Right atrium auricular region (tissue), 2 donors: ENCODE measurements at regions not wholly inside any gene's neighbourhood (a gene's known extent, or its start where the extent isn't known, plus 50 kb on each side); places are given as distances from the start of the nearest gene placed in this dataset.

Source experiments
- DNase-seq: peaks from one replicate; pipeline ENCODE4 v3.0.0-alpha.2; 2019; ENCODE audit warnings: low spot score
- H3K27ac ChIP-seq, 2 donors: fragments of 200-600 bp; sonication (generic); 1 replicate in 1 of 2; 2 replicates in 1 of 2; pipeline ENCODE4 v1.5.1; 2016 to 2019
- H3K27me3 ChIP-seq, 2 donors: fragments of 200-600 bp; sonication (generic); one replicate each; pipeline versions ENCODE4 v1.5.1 to v1.6.0; 2017 to 2019
- H3K36me3 ChIP-seq: fragments of 200-600 bp; sonication (generic); one replicate; pipeline ENCODE4 v1.5.1; 2016
- H3K4me1 ChIP-seq, 2 donors: fragments of 200-600 bp; sonication (generic); one replicate each; pipeline versions ENCODE4 v1.5.1 to v1.6.0; 2017 to 2019
- H3K4me3 ChIP-seq, 2 donors: fragments of 200-600 bp; sonication (generic); 1 replicate in 1 of 2; 2 replicates in 1 of 2; pipeline ENCODE4 v1.5.1; 2017 to 2019; ENCODE audit warnings: mild to moderate bottlenecking in 1 of 2, moderate library complexity in 1 of 2
- H3K9me3 ChIP-seq, 2 donors: fragments of 200-600 bp; sonication (generic); one replicate each; pipeline ENCODE4 v1.5.1; 2019
- TF ChIP-seq, protein P1 (sequence below), 2 donors: fragments of 200-600 bp; sonication (generic); IDR thresholded peaks; one replicate each; pipeline ENCODE4 v1.5.1; 2019; ENCODE audit warnings: antibody characterized with exemption in 2 of 2

GRCh38 chr12:85733984-85734383, 102.2 kb downstream of the RASSF9 start:
- no peaks in the 10 kb centered on the region for H3K36me3 ChIP-seq
- no peak overlapping the region for H3K27ac ChIP-seq
- H3K9me3 ChIP-seq, result no peaks in the 10 kb centered on the region
- H3K4me3 ChIP-seq, result no peak overlapping the region
- DNase-seq, result no peak
- no peaks in the 10 kb centered on the region for H3K27me3 ChIP-seq
- TF ChIP-seq, protein P1, sequence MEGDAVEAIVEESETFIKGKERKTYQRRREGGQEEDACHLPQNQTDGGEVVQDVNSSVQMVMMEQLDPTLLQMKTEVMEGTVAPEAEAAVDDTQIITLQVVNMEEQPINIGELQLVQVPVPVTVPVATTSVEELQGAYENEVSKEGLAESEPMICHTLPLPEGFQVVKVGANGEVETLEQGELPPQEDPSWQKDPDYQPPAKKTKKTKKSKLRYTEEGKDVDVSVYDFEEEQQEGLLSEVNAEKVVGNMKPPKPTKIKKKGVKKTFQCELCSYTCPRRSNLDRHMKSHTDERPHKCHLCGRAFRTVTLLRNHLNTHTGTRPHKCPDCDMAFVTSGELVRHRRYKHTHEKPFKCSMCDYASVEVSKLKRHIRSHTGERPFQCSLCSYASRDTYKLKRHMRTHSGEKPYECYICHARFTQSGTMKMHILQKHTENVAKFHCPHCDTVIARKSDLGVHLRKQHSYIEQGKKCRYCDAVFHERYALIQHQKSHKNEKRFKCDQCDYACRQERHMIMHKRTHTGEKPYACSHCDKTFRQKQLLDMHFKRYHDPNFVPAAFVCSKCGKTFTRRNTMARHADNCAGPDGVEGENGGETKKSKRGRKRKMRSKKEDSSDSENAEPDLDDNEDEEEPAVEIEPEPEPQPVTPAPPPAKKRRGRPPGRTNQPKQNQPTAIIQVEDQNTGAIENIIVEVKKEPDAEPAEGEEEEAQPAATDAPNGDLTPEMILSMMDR (IDR thresholded peaks at IDR 0.05), result no peak
- no peaks in the 10 kb centered on the region for H3K4me1 ChIP-seq

GRCh38 chr12:85740186-85740585, 96.0 kb downstream of the RASSF9 start:
- Histone ChIP-seq H3K4me1 (no peaks in the 10 kb centered on the region), H3K27me3 (no peaks in the 10 kb centered on the region), H3K9me3 (no peaks in the 10 kb centered on the region), H3K4me3 (no peak overlapping the region), H3K27ac (no peak overlapping the region), H3K36me3 (no peaks in the 10 kb centered on the region)
- DNase-seq, result no peak
- TF ChIP-seq, protein P1 (IDR thresholded peaks at IDR 0.05), result no peak

GRCh38 chr12:85741046-85741445, 95.2 kb downstream of the RASSF9 start:
- Histone ChIP-seq H3K27me3 (no peaks in the 10 kb centered on the region), H3K27ac (no peak overlapping the region)
- TF ChIP-seq, protein P1 (IDR thresholded peaks at IDR 0.05), result no peak

DNA sequence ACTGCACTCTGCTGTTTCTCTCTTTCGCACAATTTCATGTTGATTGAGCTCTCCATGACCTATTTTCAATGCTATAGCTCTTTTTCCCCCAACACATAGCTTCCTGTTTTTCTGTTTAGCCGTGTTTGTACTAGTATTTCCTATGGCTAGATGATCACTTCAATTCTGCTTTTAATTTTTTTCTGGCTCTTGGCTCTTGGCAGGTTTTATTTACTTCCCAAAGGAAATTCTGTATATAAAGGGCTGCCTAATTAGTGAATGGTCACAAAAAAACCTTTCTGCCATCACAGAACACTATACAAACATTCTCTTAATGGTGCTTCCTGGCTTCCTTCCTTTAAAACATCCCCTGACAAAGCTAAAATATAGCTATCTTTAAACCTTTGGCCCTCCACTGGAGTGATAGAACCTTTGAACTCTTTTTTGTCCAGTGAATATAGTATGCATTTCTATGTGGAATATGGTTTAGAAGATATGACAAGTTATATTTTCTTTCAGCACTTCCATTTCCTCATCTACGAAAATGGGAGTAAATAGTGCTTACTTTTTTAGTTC, 88.2 kb downstream of the RASSF9 start:
- no peak overlapping the region for H3K27ac ChIP-seq
- H3K27me3 ChIP-seq, result no peaks in the 10 kb centered on the region
- H3K4me3 ChIP-seq, result no peak overlapping the region
- TF ChIP-seq, protein P1 (IDR thresholded peaks at IDR 0.05), result no peak
- no peaks in the 10 kb centered on the region for H3K4me1 ChIP-seq
- no peaks in the 10 kb centered on the region for H3K9me3 ChIP-seq
- no peaks in the 10 kb centered on the region for H3K36me3 ChIP-seq
- DNase-seq, result no peak

More at GRCh38 chr12:85741046-85741445, 95.2 kb downstream of the RASSF9 start:
- no peak for DNase-seq
- H3K4me1 ChIP-seq, result no peaks in the 10 kb centered on the region
- H3K9me3 ChIP-seq, result no peaks in the 10 kb centered on the region
- H3K36me3 ChIP-seq, result no peaks in the 10 kb centered on the region
- H3K4me3 ChIP-seq, result no peak overlapping the region
